Left ventricle myocardium inferior (tissue), 1 donor: ENCODE measurements at regions not wholly inside any gene's neighbourhood (a gene's known extent, or its start where the extent isn't known, plus 50 kb on each side); places are given as distances from the start of the nearest gene placed in this dataset.
"Not testable (repeated sequence)": the region's sequence is repeated elsewhere in the genome, so short reads cannot be mapped to it uniquely, and the experiment has no call there.

ENCODE experiments used
- DNase-seq: peaks from one replicate; pipeline ENCODE4 v3.0.0-alpha.2; 2020
- H3K27ac ChIP-seq: fragments of 200-600 bp; replicated peaks from 2 replicates; pipeline ENCODE4 v1.8.0; 2021
- H3K27me3 ChIP-seq: fragments of 200-600 bp; 2 replicates; pipeline ENCODE4 v1.8.0; 2021; ENCODE audit warnings: low read depth
- H3K36me3 ChIP-seq: fragments of 200-600 bp; 2 replicates; pipeline ENCODE4 v1.8.0; 2021
- H3K4me1 ChIP-seq: fragments of 200-600 bp; 2 replicates; pipeline ENCODE4 v1.8.0; 2021
- H3K4me3 ChIP-seq: fragments of 200-600 bp; 2 replicates; pipeline ENCODE4 v1.8.0; 2021; ENCODE audit warnings: mild to moderate bottlenecking, moderate library complexity
- H3K9me3 ChIP-seq: fragments of 200-600 bp; replicated peaks from 2 replicates; pipeline ENCODE4 v1.8.0; 2021
- CTCF ChIP-seq: fragments of 200-600 bp; IDR thresholded peaks from 2 replicates; pipeline ENCODE4 v1.8.0; 2021; ENCODE audit warnings: antibody characterized with exemption, mild to moderate bottlenecking, borderline replicate concordance
- intact Hi-C: fragments of 100-400 bp; cut with micrococcal nuclease; formaldehyde crosslinking; loops from one replicate; pipeline ENCODE4 v1.11.0; 2022
- donor health status: DM: no; HTN: yes; CAD: no; lungs with severe emphysema.

- intact Hi-C loops = no loop called here
- Histone ChIP-seq H3K36me3 (no peaks in the 10 kb centered on the region), H3K27ac (no peak overlapping the region), H3K4me3 (no peak overlapping the region), H3K4me1 (no peaks in the 10 kb centered on the region), H3K27me3 (no peaks in the 10 kb centered on the region), H3K9me3 (peaks cover 11% of the 10 kb centered on the region)
- TF ChIP-seq CTCF = no peak
- no peak for DNase-seq
Measured at GRCh38 chr6:19395316-19395715, 441.9 kb upstream of the ID4 start.

GRCh38 chr6:19399406-19399805 is 437.8 kb upstream of the ID4 start:
- Histone ChIP-seq H3K4me3 (no peak overlapping the region), H3K4me1 (no peaks in the 10 kb centered on the region), H3K27me3 (no peaks in the 10 kb centered on the region), H3K9me3 (peaks cover 36% of the 10 kb centered on the region), H3K27ac (no peak overlapping the region), H3K36me3 (no peaks in the 10 kb centered on the region)
- no peak for DNase-seq
- TF ChIP-seq CTCF = no peak
- intact Hi-C loops = no loop called here

GRCh38 chr6:19404884-19405283 is 432.3 kb upstream of the ID4 start:
- H3K9me3 ChIP-seq = peaks cover 57% of the 10 kb centered on the region
- H3K36me3 ChIP-seq, H3K27me3 ChIP-seq, H3K4me3 ChIP-seq, intact Hi-C loops, DNase-seq, H3K27ac ChIP-seq, H3K4me1 ChIP-seq: not testable (repeated sequence)

GRCh38 chr6:19408331-19408730 is 428.8 kb upstream of the ID4 start:
- no peaks in the 10 kb centered on the region for H3K27me3 ChIP-seq
- no peak overlapping the region for H3K4me3 ChIP-seq
- no peaks in the 10 kb centered on the region for H3K4me1 ChIP-seq
- intact Hi-C loops = no loop called here
- no peak for DNase-seq
- no peaks in the 10 kb centered on the region for H3K36me3 ChIP-seq
- H3K27ac ChIP-seq = no peak overlapping the region
- H3K9me3 ChIP-seq = peaks cover 42% of the 10 kb centered on the region
- no peak for TF ChIP-seq CTCF

GRCh38 chr6:19410481-19410880 is 426.7 kb upstream of the ID4 start:
- intact Hi-C loops = no loop called here
- no peak for TF ChIP-seq CTCF
- Histone ChIP-seq H3K4me3 (no peak overlapping the region), H3K27ac (no peak overlapping the region), H3K4me1 (no peaks in the 10 kb centered on the region), H3K9me3 (peaks cover 21% of the 10 kb centered on the region), H3K27me3 (no peaks in the 10 kb centered on the region), H3K36me3 (no peaks in the 10 kb centered on the region)
- no peak for DNase-seq

GRCh38 chr6:19413323-19413722 is 423.8 kb upstream of the ID4 start:
- intact Hi-C loops = no loop called here
- H3K4me1 ChIP-seq = no peaks in the 10 kb centered on the region
- H3K9me3 ChIP-seq = peaks cover 19% of the 10 kb centered on the region
- no peaks in the 10 kb centered on the region for H3K27me3 ChIP-seq
- DNase-seq = no peak
- no peak overlapping the region for H3K4me3 ChIP-seq
- no peak overlapping the region for H3K27ac ChIP-seq
- H3K36me3 ChIP-seq = no peaks in the 10 kb centered on the region
- TF ChIP-seq CTCF = no peak
